ENCODE measurements at regions not wholly inside any gene's neighbourhood (a gene's known extent, or its start where the extent isn't known, plus 50 kb on each side); places are given as distances from the start of the nearest gene placed in this dataset.
"Not testable (repeated sequence)": the region's sequence is repeated elsewhere in the genome, so short reads cannot be mapped to it uniquely, and the experiment has no call there.

- no peak for DNase-seq (ENCODE audit: low read depth)
- no peak for TF ChIP-seq CTCF (IDR thresholded peaks at IDR 0.05; ENCODE audit: insufficient read depth, low read depth, low read length, missing control alignments)
- H3K4me3 ChIP-seq (ENCODE audit: low read length) = no peak overlapping the region
These were observed 511.7 kb upstream of the UBE2E2 start for GRCh38 chr3:22691407-22691806.

- TF ChIP-seq CTCF (IDR thresholded peaks at IDR 0.05; ENCODE audit: insufficient read depth, low read depth, low read length, missing control alignments) = no peak
- no peak for DNase-seq (ENCODE audit: low read depth)
- H3K4me3 ChIP-seq (ENCODE audit: low read length) = no peak overlapping the region
These were observed 511.1 kb upstream of the UBE2E2 start for GRCh38 chr3:22691856-22692628.

GRCh38 chr3:22700876-22701275, 502.3 kb upstream of the UBE2E2 start:
- no peak overlapping the region for H3K4me3 ChIP-seq (ENCODE audit: low read length)
- DNase-seq (ENCODE audit: low read depth) = no peak
- TF ChIP-seq CTCF (IDR thresholded peaks at IDR 0.05; ENCODE audit: insufficient read depth, low read depth, low read length, missing control alignments) = no peak

GRCh38 chr3:22704166-22704565, 499.0 kb upstream of the UBE2E2 start:
- TF ChIP-seq CTCF (IDR thresholded peaks at IDR 0.05; ENCODE audit: insufficient read depth, low read depth, low read length, missing control alignments) = no peak
- DNase-seq (ENCODE audit: low read depth) = no peak
- H3K4me3 ChIP-seq (ENCODE audit: low read length) = no peak overlapping the region

GRCh38 chr3:22704571-22705354, 498.4 kb upstream of the UBE2E2 start:
- no peak for DNase-seq (ENCODE audit: low read depth)
- H3K4me3 ChIP-seq (ENCODE audit: low read length) = no peak overlapping the region
- no peak for TF ChIP-seq CTCF (IDR thresholded peaks at IDR 0.05; ENCODE audit: insufficient read depth, low read depth, low read length, missing control alignments)

- H3K4me3 ChIP-seq (ENCODE audit: low read length); DNase-seq (ENCODE audit: low read depth): not testable (repeated sequence)
These were observed 496.2 kb upstream of the UBE2E2 start for GRCh38 chr3:22706922-22707321.

GRCh38 chr3:22713936-22714335, 489.2 kb upstream of the UBE2E2 start:
- DNase-seq (ENCODE audit: low read depth) = peak; percentile 96
- H3K4me3 ChIP-seq (ENCODE audit: low read length) = no peak overlapping the region
- TF ChIP-seq CTCF (IDR thresholded peaks at IDR 0.05; ENCODE audit: insufficient read depth, low read depth, low read length, missing control alignments) = no peak

Measured in epithelial cell of esophagus (primary cell).